ENCODE measurements at regions not wholly inside any gene's neighbourhood (a gene's known extent, or its start where the extent isn't known, plus 50 kb on each side); places are given as distances from the start of the nearest gene placed in this dataset.
"Not testable (repeated sequence)": the region's sequence is repeated elsewhere in the genome, so short reads cannot be mapped to it uniquely, and the experiment has no call there.

- TF ChIP-seq, protein P1, sequence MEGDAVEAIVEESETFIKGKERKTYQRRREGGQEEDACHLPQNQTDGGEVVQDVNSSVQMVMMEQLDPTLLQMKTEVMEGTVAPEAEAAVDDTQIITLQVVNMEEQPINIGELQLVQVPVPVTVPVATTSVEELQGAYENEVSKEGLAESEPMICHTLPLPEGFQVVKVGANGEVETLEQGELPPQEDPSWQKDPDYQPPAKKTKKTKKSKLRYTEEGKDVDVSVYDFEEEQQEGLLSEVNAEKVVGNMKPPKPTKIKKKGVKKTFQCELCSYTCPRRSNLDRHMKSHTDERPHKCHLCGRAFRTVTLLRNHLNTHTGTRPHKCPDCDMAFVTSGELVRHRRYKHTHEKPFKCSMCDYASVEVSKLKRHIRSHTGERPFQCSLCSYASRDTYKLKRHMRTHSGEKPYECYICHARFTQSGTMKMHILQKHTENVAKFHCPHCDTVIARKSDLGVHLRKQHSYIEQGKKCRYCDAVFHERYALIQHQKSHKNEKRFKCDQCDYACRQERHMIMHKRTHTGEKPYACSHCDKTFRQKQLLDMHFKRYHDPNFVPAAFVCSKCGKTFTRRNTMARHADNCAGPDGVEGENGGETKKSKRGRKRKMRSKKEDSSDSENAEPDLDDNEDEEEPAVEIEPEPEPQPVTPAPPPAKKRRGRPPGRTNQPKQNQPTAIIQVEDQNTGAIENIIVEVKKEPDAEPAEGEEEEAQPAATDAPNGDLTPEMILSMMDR (IDR thresholded peaks at IDR 0.05), result not testable (repeated sequence)
- TF ChIP-seq POLR2A (IDR thresholded peaks at IDR 0.05), result not testable (repeated sequence)
Measured at GRCh38 chr5:40108764-40109390, 570.8 kb upstream of the PTGER4 start.
